GM12874 (cell line): ENCODE measurements at regions not wholly inside any gene's neighbourhood (a gene's known extent, or its start where the extent isn't known, plus 50 kb on each side); places are given as distances from the start of the nearest gene placed in this dataset.

Experiments used
- TF ChIP-seq, protein P1 (sequence below): IDR thresholded peaks from 2 replicates; pipeline ENCODE4 v1.5.1; 2011; ENCODE audit warnings: low read depth, mild to moderate bottlenecking, control low read depth, low read length, moderate library complexity; ENCODE audit not compliant: insufficient read depth

DNA sequence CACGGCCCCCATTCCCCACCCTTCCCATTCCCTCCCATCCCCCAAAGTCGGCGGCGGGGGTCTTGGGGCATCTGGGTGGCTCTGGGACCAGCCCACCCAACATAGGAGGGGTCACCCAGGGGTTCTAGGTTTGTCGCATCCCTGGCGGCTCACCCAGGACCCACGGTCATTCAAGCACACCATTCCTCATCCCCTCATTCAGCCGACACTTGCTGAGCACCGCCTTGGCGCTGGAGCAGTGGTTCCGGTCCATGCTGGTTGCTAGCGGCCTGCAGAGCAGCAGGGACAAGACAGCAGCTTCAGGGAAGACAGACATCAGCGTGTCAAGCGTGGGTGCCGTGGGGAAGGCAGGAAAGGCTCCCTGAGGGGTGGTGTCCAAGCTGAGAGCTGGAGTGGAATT, 50.5 kb upstream of the OTOS start:
- TF ChIP-seq, protein P1, sequence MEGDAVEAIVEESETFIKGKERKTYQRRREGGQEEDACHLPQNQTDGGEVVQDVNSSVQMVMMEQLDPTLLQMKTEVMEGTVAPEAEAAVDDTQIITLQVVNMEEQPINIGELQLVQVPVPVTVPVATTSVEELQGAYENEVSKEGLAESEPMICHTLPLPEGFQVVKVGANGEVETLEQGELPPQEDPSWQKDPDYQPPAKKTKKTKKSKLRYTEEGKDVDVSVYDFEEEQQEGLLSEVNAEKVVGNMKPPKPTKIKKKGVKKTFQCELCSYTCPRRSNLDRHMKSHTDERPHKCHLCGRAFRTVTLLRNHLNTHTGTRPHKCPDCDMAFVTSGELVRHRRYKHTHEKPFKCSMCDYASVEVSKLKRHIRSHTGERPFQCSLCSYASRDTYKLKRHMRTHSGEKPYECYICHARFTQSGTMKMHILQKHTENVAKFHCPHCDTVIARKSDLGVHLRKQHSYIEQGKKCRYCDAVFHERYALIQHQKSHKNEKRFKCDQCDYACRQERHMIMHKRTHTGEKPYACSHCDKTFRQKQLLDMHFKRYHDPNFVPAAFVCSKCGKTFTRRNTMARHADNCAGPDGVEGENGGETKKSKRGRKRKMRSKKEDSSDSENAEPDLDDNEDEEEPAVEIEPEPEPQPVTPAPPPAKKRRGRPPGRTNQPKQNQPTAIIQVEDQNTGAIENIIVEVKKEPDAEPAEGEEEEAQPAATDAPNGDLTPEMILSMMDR = no peak

DNA sequence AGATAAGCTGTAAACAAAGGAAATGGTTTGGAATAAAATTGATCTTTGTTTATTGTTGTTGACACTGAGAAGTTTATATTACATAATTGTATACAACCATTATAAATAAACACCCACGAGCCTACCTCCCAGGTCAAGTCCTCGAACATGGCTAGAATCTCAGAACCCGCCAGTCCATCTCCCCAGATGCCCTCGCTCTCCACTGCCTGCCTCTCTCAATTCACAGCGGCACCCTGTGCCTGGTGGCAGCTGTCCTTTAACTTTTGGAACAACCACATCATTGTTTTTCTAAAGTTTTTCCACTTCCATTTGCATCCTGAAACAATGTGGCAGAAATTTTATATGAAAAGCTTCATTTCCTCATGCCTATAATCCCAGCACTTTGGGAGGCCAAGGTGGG, 52.2 kb upstream of the OTOS start:
- TF ChIP-seq, protein P1 = no peak

DNA sequence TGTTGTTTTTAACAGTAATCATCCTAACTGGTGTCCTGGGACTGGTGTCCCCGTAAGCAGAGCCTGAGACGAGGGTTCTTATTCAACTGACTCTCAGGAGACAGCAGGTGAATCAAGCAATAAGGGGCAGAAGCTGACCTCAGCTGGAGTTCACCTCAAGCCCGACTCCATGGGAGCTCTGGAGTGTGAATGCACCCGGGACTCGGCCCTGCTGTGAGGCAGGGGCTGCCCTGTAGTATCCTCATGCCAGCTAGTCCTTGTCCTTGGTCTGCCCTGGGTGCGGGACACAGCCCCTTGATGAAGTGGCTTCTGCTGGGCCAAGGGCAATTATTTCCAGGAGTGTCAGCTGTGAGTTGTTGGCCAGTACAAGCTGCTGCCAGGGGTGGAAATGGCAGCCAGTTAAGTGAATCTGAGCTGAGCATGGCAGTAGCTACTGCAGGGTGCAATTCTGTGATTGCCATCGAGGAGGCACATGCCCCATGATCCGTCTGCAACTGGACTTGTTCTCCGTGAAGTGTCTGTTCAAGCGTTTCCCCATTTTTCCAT, 54.9 kb upstream of the OTOS start:
- TF ChIP-seq, protein P1 = no peak

DNA sequence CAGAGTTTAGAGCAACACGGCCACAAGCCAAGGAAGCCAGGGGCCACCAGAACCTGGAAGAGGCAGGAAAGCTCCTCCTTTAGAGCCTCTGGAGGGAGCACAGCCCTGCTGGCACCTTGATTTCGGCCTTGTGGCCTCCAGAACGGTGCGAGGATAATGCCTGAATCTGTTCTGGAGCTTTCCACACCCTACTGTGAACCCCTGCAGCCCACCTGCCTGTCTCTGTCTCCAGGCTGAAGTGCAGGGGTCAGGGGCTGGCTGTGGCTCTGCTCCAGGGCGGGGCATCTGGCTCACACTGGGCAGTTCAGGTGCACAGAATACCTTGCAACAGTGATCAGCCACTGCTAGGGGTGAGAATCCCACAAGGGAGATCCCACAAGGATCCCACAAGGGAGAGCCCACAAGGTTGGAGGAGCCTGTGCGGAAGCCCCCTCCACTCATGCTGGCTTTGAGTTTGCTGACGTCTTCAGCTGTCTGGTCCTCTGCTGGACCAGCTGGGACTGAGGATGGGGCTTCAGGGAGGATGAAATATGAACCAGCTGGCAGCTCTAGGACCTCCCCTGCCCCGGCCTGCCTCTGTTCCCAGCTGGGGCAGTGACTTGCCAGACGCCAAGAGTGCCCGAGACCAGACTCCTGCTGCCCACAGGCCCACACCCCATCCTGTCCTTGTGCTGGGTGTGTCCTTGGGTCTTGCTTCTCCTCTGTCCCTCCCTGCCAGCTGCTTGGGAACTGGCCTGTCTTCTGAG, 56.4 kb upstream of the OTOS start:
- TF ChIP-seq, protein P1 = no peak

DNA sequence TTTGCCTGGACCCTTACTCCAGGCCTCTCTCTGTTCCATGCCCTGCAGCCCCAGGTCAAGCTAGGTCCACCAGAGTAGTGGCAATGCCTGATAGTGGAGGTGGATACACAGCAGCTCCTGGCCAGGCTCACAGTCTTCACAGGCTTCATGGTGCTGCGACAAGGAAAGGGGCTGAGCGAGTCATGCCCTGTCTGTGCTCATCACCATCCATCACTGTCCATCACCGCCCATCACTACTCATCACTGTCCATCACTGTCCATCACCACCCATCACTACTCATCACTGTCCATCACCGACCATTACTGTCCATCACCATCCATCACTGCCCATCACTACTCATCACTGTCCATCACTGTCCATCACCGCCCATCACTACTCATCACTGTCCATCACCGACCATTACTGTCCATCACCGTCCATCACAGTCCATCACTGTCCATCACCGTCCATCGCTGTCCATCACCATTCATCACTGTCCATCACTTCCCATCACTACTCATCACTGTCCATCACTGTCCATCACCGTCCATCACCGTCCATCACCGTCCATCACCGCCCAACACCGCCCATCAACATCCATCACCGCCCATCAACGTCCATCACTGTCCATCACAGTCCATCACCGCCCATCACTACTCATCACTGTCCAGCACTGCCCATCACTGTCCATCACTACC, 57.1 kb upstream of the OTOS start:
- TF ChIP-seq, protein P1 = no peak

DNA sequence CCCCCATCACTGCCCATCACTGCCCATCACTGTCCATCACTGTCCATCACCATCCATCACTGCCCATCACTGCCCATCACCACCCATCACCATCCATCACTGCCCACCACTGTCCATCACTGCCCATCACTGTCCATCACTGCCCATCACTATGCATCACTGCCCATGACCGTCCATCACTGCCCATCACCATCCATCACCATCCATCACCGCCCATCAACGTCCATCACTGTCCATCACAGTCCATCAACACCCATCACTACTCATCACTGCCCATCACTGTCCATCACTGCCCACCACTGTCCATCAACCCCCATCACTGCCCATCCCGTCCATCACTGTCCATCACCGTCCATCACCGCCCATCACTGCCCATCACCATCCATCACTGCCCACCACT, 57.8 kb upstream of the OTOS start:
- TF ChIP-seq, protein P1 = no peak

DNA sequence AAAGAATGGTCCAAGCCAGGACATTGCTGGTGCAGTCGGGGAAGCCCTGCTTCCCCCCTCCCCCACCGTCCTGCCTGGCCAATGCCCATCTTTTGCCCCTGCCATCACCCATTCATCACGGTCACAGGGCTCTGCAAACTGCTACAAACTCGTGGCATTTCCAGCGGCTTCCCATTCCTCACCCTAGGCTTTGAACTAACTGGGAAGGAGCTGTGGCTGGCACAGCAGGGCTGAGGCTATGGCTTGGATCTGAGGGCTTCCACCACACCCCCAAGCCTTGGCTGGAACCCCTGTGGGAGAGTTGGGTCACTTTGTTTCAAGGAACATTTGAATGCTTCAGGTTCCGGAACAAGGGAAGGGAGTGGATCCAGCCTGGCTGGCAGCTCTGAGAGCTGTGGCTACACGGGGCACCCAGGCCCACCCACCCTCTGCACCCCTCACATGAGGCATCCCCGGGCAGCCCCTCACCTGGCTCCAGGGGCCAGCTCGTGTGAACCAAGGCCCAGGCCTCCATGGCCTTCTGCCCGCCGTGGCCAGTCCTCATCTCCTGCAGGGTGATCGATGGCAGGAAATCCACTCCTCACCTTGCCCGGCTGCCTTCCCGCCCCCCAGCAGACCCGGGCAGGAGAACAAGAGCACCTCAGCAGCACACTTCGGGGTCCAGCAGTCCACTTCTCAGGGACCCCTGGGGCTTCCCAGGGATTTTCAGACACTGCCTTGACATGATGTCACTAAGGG, 58.8 kb upstream of the OTOS start:
- TF ChIP-seq, protein P1 = no peak
